NB4 (cell line): ENCODE measurements at regions not wholly inside any gene's neighbourhood (a gene's known extent, or its start where the extent isn't known, plus 50 kb on each side); places are given as distances from the start of the nearest gene placed in this dataset.

Experiments
- DNase-seq: peaks from one replicate; pipeline ENCODE4 v3.0.0; 2010; ENCODE audit warnings: low read depth
- H3K4me3 ChIP-seq: one replicate; pipeline ENCODE4 v1.5.1; 2011; ENCODE audit warnings: mild to moderate bottlenecking, low read depth, low read length, moderate library complexity
- MYC ChIP-seq: IDR thresholded peaks from 2 replicates; pipeline ENCODE4 v1.6.1; 2011; ENCODE audit warnings: low read depth, low read length
- POLR2A ChIP-seq: IDR thresholded peaks from 2 replicates; pipeline ENCODE4 v1.6.1; 2011; ENCODE audit warnings: mild to moderate bottlenecking; ENCODE audit not compliant: insufficient read length; ENCODE audit errors: extremely low read depth
- TF ChIP-seq, protein P1 (sequence below): IDR thresholded peaks from one replicate; pipeline ENCODE4 v1.5.1; 2012; ENCODE audit warnings: low read depth, low read length
- TF ChIP-seq, protein P2 (sequence below): IDR thresholded peaks from 2 replicates; pipeline ENCODE4 v1.6.1; 2011; ENCODE audit warnings: low read depth, low read length

DNA sequence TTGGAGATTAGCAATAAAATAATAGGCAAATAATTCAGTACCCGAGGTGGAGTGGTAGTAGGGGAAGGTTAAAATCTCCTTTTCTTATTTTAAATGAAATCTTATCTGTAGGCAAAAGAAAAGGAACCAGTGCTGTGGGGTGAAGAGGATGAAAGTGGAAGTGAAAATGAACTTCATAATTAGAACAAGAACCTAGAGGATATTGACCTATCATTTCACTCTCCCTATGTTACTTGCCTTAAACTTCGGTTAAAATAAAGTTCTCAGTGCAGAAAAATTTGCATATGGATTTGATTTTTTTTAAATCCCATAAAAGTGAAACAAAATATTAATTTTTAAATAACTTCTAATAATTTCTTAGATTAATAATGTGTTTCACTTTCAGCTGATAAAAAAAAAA lies 1094.9 kb upstream of the C9orf72 start:
- TF ChIP-seq, protein P1, sequence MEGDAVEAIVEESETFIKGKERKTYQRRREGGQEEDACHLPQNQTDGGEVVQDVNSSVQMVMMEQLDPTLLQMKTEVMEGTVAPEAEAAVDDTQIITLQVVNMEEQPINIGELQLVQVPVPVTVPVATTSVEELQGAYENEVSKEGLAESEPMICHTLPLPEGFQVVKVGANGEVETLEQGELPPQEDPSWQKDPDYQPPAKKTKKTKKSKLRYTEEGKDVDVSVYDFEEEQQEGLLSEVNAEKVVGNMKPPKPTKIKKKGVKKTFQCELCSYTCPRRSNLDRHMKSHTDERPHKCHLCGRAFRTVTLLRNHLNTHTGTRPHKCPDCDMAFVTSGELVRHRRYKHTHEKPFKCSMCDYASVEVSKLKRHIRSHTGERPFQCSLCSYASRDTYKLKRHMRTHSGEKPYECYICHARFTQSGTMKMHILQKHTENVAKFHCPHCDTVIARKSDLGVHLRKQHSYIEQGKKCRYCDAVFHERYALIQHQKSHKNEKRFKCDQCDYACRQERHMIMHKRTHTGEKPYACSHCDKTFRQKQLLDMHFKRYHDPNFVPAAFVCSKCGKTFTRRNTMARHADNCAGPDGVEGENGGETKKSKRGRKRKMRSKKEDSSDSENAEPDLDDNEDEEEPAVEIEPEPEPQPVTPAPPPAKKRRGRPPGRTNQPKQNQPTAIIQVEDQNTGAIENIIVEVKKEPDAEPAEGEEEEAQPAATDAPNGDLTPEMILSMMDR = no peak
- TF ChIP-seq, protein P2, sequence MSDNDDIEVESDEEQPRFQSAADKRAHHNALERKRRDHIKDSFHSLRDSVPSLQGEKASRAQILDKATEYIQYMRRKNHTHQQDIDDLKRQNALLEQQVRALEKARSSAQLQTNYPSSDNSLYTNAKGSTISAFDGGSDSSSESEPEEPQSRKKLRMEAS = no peak
- no peak for TF ChIP-seq POLR2A
- no peak for DNase-seq
- no peak overlapping the region for H3K4me3 ChIP-seq

DNA sequence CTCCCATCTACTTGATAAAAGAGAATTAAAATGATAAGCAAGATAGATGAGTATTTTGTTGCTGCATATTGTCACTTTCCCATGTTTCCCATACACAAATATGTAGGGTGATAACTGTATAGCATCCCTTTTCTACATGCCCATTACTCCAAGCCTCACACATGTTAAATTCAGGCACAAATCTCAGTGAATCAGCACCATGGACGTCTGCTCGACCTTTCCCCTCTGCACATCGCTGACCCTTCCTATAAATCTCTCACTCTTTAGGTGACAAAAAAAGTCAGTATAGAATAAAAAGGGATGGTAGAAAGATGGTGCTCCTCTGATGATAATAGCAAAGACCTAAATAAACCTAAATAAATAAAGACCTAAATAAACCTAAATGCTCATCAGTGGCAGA lies 1097.7 kb upstream of the C9orf72 start:
- DNase-seq = no peak
- TF ChIP-seq MYC (no peak), POLR2A (no peak)
- TF ChIP-seq, protein P1 = no peak
- TF ChIP-seq, protein P2 = no peak
- no peak overlapping the region for H3K4me3 ChIP-seq

DNA sequence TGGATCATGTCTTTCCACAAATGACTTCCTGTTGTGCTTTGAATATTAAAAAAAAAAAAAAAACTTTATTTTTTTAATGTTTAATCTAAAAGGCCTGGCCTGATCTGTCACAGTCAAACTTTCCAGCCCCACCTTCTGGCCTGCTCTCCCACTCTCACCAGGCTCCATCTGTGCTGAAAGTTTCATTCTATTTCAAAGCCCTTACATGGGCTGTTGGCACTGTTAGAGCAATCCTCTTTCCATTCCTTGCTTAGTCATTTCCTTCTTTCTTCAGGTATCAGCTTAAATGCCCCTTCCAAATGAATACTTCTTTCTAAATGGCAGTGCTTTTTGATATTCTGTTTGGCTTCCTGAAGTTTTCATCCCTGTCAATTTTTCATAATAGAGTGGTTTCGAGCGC lies 1104.8 kb upstream of the C9orf72 start:
- no peak for TF ChIP-seq MYC
- TF ChIP-seq POLR2A = no peak
- TF ChIP-seq, protein P2 = no peak
- TF ChIP-seq, protein P1 = no peak
- H3K4me3 ChIP-seq = no peak overlapping the region
- no peak for DNase-seq

DNA sequence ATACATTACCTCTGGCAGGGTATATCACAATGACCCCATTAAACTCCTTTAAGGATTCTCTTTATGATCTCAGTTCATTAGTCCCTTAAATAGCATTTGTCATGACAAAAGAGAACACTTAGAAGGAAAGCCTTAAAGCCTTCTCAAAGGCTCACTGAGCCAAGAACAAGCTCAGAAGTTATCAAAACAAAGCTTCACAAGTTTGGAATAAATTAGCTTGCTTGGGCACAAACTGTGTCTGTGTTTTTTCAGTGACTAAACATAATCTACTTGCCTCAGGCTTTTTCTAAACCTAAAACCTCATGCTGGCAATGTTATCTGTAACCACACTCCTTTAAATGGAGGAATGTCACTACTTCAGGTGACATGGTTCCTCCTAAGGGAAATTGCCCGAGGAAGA lies 1114.9 kb upstream of the C9orf72 start:
- TF ChIP-seq, protein P1 = no peak
- TF ChIP-seq MYC (no peak), POLR2A (no peak)
- TF ChIP-seq, protein P2 = no peak

DNA sequence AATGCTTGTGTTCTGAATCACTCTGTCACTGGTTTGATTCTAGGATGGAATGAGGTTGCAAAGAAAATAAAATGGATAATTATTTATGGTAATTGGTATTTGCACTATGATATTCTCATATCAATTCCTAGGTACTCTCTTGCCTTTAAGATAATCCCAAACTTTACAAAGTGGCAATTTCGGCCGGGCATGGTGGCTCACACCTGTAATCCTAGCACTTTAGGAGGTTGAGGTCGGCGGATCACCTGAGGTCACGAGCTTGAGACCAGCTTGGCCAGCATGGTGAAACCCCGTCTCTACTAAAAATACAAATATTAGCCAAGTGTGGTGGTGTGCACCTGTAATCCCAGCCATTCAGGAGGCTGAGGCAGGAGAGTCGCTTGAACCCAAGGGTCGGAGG lies 1118.7 kb upstream of the C9orf72 start:
- H3K4me3 ChIP-seq = no peak overlapping the region
- no peak for TF ChIP-seq MYC
- no peak for TF ChIP-seq POLR2A
- TF ChIP-seq, protein P2 = no peak
- no peak for DNase-seq

More for the DNA sequence above, 1114.9 kb upstream of the C9orf72 start:
- DNase-seq = no peak
- H3K4me3 ChIP-seq = no peak overlapping the region

DNA sequence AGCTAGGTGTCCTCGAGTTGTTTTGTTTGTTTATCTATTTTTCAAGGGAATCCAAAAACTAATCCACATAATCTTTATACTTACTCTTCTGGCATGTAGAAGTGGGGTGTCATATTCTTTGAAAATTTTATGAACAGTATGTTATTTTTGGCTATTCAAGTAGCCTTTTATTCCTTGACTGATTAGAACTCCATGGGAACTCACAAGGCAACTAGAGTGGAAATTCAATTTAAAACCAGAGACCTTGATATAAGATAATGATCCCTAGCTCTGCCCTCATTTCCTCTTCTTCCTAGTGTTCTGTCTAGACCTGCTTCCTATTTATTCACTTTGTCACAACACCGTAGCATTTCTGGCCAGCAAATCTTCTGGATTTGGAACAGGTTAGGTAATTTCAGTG lies 1123.7 kb upstream of the C9orf72 start:
- DNase-seq = no peak
- H3K4me3 ChIP-seq = no peak overlapping the region
- TF ChIP-seq MYC (no peak), POLR2A (no peak)
- TF ChIP-seq, protein P1 = no peak
- TF ChIP-seq, protein P2 = no peak
